Epidermal melanocyte (primary cell): ENCODE measurements at regions not wholly inside any gene's neighbourhood (a gene's known extent, or its start where the extent isn't known, plus 50 kb on each side); places are given as distances from the start of the nearest gene placed in this dataset.

ENCODE experiments used
- DNase-seq: peaks from one replicate; pipeline ENCODE4 v3.0.0; 2011; ENCODE audit warnings: low spot score; ENCODE audit not compliant: insufficient read length

DNA sequence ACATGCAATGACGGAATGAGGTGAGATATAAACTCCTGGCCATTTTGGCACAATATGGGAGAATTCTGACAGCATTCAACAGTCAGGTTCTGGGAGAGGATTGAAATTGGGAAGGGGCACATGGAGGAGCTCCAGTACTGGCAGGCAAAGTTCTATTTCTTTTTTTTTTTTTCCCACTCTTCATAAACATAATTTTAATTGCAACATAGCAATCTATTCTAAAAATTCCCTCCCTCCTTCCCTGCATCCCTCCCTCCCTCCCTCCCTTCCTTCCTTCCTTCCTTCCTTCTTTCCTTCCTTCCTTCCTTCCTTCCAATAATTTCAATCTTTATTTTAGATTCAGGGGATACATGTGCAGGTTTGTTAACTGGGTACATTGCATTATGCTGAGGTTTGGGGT is 93.2 kb downstream of the PTCSC3 start:
- no peak for DNase-seq

DNA sequence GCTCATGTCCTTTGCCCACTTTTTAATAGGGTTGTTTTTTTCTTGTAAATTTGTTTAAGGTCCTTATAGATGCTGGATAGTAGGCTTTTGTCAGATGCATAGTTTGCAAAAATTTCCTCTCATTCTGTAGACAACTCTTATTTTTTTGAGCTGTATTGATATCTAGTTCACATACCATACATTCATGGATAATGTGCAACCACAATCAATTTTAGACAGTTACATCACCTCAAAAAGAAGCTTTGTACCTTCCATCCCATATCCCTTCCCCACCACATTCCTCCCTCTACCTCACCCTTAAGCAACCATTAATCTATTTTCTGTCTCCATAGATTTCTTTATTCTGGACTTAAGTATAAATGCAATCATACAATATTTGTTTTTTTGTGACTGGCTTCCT is 98.4 kb downstream of the PTCSC3 start:
- DNase-seq: no peak

DNA sequence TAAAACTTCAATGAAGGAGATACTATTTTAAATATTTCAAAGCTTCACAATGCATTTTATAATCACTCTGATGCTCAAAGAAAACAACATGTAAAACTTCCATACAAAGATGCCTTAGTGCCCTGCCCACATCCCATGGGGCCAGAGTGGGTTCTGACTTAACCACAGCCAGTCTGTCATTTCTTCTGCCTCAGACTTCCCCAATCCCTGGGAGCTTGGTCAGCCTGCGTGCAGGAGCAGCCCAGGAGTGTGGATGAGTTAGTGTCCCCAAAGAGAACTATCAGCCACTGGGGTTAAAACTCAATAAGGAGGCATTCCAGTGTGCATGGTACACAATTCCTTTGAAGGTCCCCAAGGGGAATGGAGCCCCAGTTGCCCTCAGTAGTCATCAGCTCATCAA is 100.3 kb downstream of the PTCSC3 start:
- no peak for DNase-seq

DNA sequence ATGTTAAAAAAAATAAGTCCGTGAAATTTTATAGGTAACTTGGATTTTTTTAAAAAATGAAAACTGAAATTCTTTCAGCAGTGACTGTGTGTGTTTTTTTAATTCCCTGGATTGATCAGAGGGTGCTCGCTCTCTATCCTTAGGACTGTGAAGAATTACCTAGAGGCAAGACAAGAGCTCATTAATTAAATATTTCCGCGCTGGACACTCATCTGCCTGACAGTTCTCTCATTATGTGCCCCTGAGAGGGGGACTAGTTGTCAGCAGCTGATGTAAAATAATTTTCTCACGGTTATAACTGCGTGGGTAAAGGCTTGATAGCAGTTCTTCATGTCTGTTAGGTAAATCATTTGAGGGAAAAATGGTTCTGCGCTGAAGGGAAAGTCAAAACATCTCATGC is 101.3 kb downstream of the PTCSC3 start:
- DNase-seq: no peak

DNA sequence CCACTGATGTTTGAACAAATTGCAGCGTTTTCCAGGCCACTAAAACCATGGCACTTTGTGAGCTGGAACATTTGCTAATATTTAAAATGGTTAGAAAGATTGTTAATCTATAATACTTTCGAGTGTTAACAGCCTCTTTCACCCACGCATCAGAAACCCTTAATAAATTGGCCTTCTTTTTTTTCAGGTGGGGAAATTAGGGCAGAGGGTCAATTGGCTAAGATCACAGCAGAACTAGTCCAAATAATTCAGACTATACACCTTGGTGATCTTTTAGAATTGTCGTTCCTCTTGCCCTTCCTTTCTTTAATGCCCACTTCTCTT is 105.8 kb downstream of the PTCSC3 start:
- no peak for DNase-seq

DNA sequence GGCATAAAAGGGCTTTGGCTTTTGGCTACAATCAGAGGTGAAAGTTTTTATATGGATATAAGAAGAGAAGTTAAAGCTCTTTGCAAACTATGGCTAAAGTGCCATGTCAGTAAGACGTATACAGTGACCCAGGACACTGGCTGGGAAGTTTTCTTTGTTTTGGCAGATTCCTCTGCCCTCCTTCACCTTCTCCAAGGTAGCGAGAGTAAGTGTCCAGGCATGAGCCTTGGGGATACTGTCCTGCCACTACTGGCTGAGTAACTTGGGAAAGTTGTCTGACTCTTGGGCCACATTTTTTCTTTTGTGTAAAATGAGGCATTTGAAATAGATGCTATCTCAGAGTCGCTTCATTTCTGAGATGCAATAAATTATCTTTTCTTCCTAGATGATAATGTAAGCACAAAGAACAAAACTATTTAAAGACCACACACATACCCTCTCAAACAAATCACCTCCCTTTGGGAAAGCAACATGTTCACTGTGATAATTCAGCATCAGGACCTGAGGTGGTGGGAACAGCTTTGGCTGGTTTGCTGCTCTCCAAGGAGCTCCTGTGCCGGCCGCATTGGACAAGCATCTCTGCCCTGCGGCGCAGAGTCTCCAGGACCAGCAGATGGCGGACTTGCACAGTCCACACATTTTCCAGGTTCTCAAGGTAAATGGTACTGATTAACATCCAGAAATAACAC is 106.3 kb downstream of the PTCSC3 start:
- peak; percentile 26 for DNase-seq

DNA sequence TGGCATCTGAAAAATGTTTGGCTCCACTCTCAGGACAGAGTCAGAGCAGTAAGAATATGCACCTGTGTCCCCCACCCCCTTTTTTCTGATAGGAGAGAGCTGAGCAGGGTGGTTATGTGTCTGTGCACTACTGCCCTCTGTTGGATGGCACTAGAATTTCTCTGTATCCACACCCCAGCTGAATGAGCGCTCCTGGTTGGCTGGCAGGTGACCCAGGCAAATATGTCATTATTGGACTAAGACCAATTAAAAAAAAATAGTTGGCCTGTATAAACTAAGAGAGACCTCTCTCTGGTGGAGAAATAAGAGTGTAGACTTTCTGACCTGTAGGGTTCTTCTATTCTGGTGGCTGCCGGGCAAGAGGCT is 107.0 kb downstream of the PTCSC3 start:
- no peak for DNase-seq

DNA sequence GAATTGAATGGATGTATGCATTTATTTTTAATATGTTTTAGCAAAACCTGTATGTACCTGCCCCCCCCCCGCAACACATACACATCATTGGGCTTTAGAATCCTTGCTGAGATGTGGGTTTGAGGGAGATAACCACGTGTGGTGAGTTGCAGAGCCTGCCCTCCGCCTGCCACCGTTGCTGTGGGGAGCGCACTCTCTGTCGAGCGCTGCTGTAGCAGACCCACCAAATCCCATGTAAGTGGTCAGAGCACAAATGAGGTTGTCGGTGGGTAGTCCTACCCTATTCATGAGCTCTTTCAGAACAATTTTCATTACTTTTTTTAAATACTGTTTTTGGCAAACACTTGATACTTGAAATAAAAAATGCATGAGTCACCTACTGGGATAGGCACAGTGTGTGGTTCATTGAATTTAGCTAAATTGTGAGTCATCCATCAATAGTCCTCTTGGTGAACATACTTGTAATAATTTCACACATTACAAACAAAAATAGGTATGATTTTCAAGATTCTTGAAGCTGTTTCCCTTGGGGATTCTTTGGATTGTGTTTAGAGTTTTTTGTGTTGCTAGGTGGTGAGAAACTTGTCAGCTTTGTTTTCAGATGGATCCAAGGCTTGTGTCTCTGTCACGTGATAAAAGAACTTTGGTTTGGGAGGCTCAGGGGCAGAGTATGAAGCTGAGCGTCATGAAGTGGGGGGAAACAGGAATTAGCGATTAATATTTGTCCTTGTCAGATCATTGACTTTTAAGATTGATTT is 107.6 kb downstream of the PTCSC3 start:
- DNase-seq: no peak

DNA sequence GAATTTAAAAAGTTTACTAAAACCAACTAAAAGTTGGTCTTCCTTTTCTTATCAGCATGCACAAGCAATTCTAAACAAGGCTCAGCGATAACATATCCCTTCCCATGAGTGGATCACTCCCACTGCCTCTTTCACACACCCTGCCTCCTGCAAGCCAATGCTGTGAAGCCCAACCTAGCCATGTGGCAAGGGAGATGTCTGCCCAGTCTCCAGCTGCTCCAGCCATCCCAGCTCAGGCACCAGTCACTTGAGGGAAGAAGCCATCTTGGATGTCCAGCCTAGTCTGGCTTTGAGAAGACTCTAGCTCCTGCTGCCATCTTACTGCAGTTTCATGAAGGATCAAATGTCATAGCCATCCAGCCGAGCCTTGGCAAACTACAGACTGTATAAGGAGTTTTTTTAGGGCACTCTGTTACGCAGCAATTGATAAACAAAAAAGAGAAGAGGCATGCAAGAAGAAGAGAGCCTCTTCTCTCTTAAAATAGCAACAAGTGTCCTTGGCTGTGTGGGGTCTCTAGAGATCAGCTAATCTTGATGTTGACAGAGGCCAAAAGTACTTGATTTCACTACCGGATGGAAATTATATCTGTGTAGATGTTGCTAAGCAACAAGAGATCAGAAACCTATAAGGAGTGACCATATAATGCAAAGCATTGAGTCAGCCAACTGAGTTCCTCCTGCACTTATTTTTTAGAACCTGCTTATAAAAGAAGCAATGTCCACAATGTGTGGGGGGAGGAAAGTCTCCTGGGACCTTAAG is 108.9 kb downstream of the PTCSC3 start:
- no peak for DNase-seq

DNA sequence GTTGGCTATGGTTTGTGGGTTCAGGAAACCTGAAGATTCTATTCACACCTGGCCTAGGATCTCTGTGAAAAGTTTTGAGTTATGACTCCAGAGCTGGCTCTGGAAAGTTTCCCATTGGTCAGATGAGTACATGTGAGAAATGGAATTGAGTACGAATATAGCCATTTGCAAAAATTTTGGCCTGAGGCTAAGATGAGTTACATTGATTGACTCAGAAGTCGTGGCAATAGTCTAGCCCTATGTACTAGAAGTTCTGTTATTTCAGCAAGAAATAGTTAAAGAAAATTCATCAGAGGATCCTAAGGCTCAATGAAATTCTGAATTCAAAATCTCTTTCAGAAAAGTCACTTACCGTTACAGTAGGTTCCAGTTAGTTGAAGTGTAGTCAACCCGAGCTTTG is 109.9 kb downstream of the PTCSC3 start:
- DNase-seq: no peak

DNA sequence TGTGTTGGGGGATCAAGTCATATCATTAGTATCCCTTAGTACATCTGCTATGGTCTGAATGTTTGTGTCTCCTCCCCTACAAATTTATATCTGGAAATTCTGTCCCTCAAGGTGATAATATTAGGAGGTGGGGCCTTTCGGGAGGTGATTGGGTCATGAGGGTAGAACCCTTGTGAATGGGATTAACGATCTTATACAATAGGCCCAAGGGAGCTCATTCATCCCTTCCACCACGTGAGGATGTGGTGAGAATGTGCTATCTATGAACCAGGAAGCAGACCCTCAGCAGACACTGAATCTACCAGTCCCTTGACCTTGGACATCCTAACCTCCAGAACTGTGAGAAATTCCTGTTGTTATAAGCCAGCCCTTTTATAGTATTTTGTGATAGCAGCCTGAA is 110.7 kb downstream of the PTCSC3 start:
- DNase-seq: no peak

DNA sequence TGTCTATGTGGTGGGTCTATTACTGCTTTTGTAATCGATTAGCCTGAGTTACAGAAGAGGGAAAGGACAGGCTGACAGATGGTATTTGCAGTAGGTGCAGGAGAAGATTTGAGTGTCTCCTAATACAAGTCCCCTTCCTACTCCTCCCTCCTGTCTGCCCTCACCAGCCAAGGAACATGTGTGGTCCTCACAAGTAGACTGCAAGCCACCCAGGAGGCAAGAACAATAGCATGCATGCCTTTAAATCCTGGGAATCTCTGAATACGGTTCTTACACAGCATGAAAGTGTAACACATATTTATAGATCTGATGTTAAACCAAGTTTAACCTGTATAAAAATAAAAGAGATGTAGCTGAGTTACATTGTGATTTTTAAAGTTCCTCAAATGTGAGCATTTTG is 117.0 kb downstream of the PTCSC3 start:
- DNase-seq: no peak

DNA sequence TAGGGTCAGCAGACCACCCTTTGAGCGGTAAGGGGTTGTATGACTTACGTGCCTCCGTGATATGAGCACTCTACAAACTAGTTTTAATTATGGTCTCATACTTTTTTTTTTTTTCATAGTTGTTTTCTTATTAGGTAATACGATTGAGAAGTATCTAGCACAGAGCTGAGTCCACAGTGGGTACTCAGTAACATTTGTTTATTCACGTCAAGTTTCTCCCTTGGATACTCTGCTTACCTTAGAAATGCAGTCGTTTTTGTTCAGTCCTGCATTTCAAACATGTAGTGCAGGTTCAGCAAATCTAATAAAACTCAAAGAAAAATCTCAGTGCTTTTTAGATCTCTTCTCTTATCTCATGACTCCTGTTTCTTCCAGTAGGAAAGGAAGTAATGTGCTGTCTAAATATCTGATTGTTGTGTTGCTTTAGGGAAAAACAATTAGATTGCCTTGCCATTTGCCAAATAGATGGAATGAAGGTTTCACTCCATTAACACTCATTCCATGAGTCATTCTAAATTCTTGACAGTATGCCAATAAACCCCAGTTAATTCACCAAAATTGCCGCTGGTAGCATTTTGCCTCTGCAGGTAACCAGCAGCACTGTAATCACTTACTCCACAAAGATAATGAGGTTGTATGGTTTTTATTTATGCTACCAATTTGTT is 118.9 kb downstream of the PTCSC3 start:
- no peak for DNase-seq

DNA sequence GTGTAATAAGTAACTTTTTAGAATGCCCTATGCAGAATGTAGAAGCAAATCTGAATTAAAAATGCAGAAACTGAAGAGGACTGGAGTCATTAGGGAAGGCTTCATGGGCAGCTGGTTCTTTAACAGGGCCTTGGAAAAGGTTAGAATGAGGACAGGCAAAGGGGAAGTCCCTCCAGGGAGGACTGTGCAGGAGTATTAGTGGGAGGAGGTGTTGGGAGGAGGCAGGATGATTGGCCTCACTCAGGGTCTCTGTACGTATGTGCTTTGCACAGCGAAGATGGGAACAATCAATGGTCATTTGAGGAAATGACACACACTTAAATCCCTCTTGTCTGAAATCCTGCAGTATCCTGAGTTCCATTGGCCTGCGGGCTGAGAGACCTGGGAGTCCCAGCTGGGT is 119.7 kb downstream of the PTCSC3 start:
- no peak for DNase-seq

DNA sequence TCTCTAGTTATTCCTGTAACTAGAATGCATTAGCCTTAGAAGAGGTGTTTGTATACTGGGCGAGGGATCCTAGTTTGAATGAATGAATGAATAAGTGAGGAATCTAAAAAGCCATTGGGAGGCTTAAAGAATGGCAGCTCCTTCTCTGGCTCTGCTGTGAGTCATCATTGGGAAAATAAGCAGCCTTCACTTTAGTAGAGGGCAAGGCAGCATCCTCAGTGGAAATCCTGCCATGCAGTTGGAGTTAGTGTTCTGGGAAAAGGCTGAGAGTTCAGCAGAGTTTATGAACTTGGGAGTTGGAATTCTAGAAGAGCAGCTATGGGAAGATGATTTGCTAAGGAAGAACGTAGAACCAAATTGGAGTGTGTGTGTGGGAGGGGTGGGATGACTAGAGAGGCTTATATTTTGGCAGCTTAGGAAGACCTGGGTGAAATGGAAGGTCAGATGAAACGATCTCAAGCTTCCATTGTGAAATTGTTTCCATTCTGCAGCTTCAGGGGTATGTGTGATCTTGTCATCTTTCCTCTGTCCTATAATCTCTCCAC is 120.8 kb downstream of the PTCSC3 start:
- no peak for DNase-seq

DNA sequence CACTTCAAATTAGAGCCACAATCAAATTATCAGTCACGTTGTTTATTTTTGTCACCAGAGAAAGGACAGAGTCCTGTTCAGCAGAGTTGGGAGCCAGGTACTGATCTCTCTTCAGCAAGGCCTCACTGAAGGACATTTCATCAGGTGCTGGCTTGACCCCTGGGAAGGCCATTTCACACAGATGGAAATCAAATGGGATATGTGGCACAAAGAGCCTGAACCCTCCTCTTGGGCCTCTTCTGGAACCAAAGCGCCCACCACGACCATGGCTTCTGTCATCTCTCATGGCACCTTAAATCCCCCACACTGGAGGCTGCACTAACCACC is 121.5 kb downstream of the PTCSC3 start:
- DNase-seq: no peak

DNA sequence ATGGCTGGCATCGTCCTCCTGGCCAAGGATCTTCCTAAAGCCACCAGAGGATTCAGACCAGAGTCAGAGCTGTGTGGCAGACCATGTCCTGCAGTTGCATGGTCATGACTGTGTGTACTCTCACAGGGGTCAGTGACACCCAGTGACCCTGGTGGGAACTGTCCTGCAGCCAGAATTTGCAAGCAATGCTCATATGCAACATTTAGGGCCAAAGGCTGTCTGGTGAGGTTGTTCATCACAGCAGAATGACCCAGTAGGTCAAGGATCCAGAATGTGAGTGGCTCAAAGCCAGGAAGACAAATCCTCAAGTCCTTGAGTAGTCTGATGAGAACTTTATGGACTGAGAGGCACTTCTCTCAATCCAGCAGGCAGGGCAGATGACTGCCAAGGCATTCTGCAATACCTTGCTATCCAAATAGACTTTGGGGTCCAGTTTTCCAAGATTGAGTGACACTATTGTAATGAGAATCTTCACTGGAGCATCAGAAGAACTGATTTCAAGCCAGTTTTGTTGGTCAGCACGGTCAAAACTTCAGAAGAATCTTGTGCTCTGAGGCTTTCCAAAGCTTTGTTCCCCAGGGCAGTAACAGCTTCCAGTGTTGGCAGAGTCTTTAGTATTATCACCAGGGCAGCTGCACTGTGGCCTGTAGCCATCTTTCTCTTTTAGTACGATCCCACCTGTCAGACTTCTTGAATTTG is 122.0 kb downstream of the PTCSC3 start:
- DNase-seq: no peak

DNA sequence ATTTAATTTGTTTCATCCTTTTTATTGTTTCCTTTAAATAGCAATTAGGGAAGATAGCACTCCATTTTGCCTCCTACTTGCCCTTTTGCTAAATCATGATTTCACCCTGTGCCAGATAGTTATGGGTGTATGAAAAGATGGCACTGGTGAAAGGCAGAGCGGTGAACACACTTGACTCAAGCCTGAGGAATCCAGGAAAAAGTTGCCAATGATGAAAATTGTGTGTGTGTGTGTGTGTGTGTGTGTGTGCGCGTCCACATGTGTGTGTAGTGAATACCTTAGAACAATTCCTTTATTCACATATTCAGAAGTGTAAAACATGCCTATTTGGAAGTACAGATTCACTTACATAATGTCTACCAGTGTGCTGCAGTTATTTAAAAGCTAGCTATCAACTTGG is 123.8 kb downstream of the PTCSC3 start:
- no peak for DNase-seq

DNA sequence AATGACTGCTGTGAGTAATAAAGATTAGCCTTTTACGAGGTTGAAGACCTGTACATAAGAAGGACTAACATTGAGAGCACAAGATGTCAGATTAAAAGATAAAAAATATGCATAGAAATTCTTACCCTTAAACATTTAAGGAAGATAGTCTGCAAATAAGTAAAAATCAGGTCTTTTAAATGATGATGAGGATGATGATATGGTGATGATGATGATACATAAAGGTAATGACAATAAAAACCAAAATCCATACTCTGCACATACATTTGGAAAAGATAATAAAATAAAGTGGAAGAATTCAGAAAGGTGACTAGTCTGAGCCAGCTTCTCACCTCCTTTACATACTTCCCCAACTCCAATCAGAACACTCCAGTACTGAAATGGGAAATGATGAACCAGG is 124.5 kb downstream of the PTCSC3 start:
- no peak for DNase-seq

DNA sequence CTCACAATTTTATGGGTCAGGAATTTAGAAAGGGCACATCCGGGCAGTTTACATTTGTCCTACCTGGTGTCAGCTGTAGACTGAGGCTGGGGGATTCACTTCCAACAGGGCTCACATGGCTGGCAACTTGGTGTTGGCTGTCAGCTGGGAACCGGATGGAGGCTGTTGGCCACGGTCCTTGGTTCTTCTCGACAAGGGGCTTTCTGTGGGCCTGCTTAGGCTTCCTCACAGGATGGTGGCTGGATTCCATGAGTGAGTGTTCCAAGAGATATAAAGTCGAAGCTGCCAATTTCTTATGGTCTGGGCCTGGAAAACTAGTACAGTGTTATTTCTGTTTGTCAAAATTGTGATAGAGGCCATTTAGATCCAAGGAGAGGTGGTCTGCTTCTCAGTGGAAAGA is 127.9 kb downstream of the PTCSC3 start:
- no peak for DNase-seq

DNA sequence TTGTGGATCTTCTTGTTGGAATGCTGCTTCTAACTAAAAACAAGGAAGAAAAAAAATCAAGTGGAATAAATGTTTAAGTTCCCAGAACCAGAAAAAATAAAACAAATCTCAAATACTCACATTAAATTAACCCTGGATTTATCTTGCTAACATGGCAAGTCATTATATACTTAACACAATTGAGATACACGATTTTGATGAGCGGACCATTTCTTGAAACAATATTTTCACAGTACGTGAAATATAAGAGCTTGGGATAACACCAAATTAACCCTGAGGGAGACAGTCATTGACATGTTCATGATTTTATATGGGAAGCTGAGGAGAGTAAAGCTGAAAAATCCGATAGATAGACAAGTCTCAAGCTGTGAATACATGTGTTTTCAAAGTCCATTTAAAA is 128.6 kb downstream of the PTCSC3 start:
- no peak for DNase-seq
